Brain microvascular endothelial cell (primary cell): ENCODE measurements at regions not wholly inside any gene's neighbourhood (a gene's known extent, or its start where the extent isn't known, plus 50 kb on each side); places are given as distances from the start of the nearest gene placed in this dataset.

Experiments
- DNase-seq: peaks from one replicate; pipeline ENCODE4 v3.0.0-alpha.2; 2020
- H3K27ac ChIP-seq: fragments of 250-450 bp; sonication (Bioruptor Pico); 2 replicates; pipeline ENCODE4 v1.5.1; 2020; ENCODE audit warnings: mild to moderate bottlenecking, moderate library complexity
- H3K27me3 ChIP-seq: fragments of 250-450 bp; sonication (Bioruptor Pico); replicated peaks from 2 replicates; pipeline ENCODE4 v1.5.1; 2020; ENCODE audit warnings: mild to moderate bottlenecking
- H3K36me3 ChIP-seq: fragments of 250-450 bp; sonication (Bioruptor Pico); replicated peaks from 2 replicates; pipeline ENCODE4 v1.5.1; 2020; ENCODE audit warnings: mild to moderate bottlenecking
- H3K4me3 ChIP-seq: 2 replicates; pipeline ENCODE4 v1.5.1; 2011; ENCODE audit warnings: low read depth, mild to moderate bottlenecking, control low read depth, low read length, moderate library complexity
- CTCF ChIP-seq: IDR thresholded peaks from 2 replicates; pipeline ENCODE4 v1.5.1; 2011; ENCODE audit warnings: low read depth, mild to moderate bottlenecking, moderate library complexity, low read length, control low read depth, inconsistent platforms; ENCODE audit errors: missing control alignments
- in situ Hi-C: cut with HindIII; loops from 2 replicates; pipeline ENCODE4 v1.10.0; 2017; ENCODE audit warnings: low sequenced_read_pairs, low pct_ligation_motif_present

DNA sequence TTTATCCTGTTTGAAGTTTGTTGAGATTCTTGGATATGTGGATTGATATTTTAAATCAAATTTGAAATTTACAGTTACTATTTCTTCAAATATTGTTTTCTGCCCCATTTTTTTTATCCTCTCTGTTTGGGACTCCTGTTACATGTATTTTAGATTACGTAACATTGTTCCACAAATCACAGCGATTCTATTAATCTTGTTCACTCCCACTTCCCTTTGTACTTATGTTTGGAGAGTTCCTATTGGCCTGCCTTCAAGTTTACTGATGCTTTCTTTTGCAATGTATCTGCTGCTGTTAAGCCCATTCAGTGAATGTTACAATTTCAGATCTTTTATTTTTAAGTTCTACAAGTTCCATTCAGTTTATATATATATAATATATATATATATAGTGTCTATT lies 288.3 kb upstream of the TNRC6C start:
- Histone ChIP-seq H3K27ac (no peak overlapping the region), H3K36me3 (no peaks in the 10 kb centered on the region), H3K27me3 (no peaks in the 10 kb centered on the region), H3K4me3 (no peak overlapping the region)
- no peak for DNase-seq
- in situ Hi-C loops, result no loop called here
- TF ChIP-seq CTCF, result no peak

- in situ Hi-C loops, result no loop called here
- Histone ChIP-seq H3K36me3 (no peaks in the 10 kb centered on the region), H3K27me3 (peaks cover 23% of the 10 kb centered on the region), H3K4me3 (no peak overlapping the region), H3K27ac (no peak overlapping the region)
- no peak for DNase-seq
- TF ChIP-seq CTCF, result no peak
These were observed 284.1 kb upstream of the TNRC6C start for GRCh38 chr17:77674358-77674757.

GRCh38 chr17:77675411-77675810 lies 283.1 kb upstream of the TNRC6C start:
- in situ Hi-C loops, result no loop called here
- Histone ChIP-seq H3K27ac (no peak overlapping the region), H3K4me3 (no peak overlapping the region), H3K36me3 (no peaks in the 10 kb centered on the region), H3K27me3 (peaks cover 31% of the 10 kb centered on the region)
- no peak for TF ChIP-seq CTCF
- no peak for DNase-seq

- Histone ChIP-seq H3K27me3 (peaks cover 31% of the 10 kb centered on the region), H3K4me3 (no peak overlapping the region), H3K27ac (no peak overlapping the region), H3K36me3 (no peaks in the 10 kb centered on the region)
- no peak for DNase-seq
- no peak for TF ChIP-seq CTCF
- in situ Hi-C loops, result no loop called here
These were observed 282.7 kb upstream of the TNRC6C start for GRCh38 chr17:77675816-77676215.

GRCh38 chr17:77676237-77676661 lies 282.3 kb upstream of the TNRC6C start:
- no peak overlapping the region for H3K4me3 ChIP-seq
- no peak overlapping the region for H3K27ac ChIP-seq
- in situ Hi-C loops, result no loop called here
- no peak for TF ChIP-seq CTCF
- no peaks in the 10 kb centered on the region for H3K36me3 ChIP-seq
- no peak for DNase-seq
- H3K27me3 ChIP-seq, result peaks cover 31% of the 10 kb centered on the region

- H3K4me3 ChIP-seq, result no peak overlapping the region
- DNase-seq, result no peak
- in situ Hi-C loops, result no loop called here
- no peak for TF ChIP-seq CTCF
- H3K36me3 ChIP-seq, result no peaks in the 10 kb centered on the region
- H3K27me3 ChIP-seq, result peaks cover 31% of the 10 kb centered on the region
- H3K27ac ChIP-seq, result no peak overlapping the region
These were observed 281.3 kb upstream of the TNRC6C start for GRCh38 chr17:77677211-77677610.
